ENCODE measurements at regions not wholly inside any gene's neighbourhood (a gene's known extent, or its start where the extent isn't known, plus 50 kb on each side); places are given as distances from the start of the nearest gene placed in this dataset.

- TF ChIP-seq ISL1 (CRISPR knock-in tag; IDR thresholded peaks at IDR 0.05) (no peak), CREB5 (CRISPR knock-in tag; IDR thresholded peaks at IDR 0.05; ENCODE audit: low read depth) (no peak), CSDC2 (CRISPR knock-in tag; IDR thresholded peaks at IDR 0.05) (no peak), PATZ1 (CRISPR knock-in tag; IDR thresholded peaks at IDR 0.05; ENCODE audit: borderline replicate concordance) (no peak), SNAI2 (CRISPR knock-in tag; IDR thresholded peaks at IDR 0.05) (no peak), ZC3H10 (CRISPR knock-in tag; IDR thresholded peaks at IDR 0.05) (no peak)
Observed at GRCh38 chr9:26157411-26157810, 479.2 kb upstream of the TUSC1 start (continued).

GRCh38 chr9:26152350-26152749, 474.1 kb upstream of the TUSC1 start:
- ATAC-seq: no peak
- TF ChIP-seq GLIS3 (CRISPR knock-in tag; IDR thresholded peaks at IDR 0.05): no peak
- no peak for TF ChIP-seq ARNTL (CRISPR knock-in tag; IDR thresholded peaks at IDR 0.05; ENCODE audit: borderline replicate concordance, low read depth)
- no peak for TF ChIP-seq CSDC2 (CRISPR knock-in tag; IDR thresholded peaks at IDR 0.05)
- no peak for TF ChIP-seq PATZ1 (CRISPR knock-in tag; IDR thresholded peaks at IDR 0.05; ENCODE audit: borderline replicate concordance)
- TF ChIP-seq POU6F1 (CRISPR knock-in tag; IDR thresholded peaks at IDR 0.05; ENCODE audit: borderline replicate concordance, low read depth): no peak
- no peak for TF ChIP-seq CSRNP3 (CRISPR knock-in tag; IDR thresholded peaks at IDR 0.05)
- TF ChIP-seq ZNF565 (CRISPR knock-in tag; conservative IDR thresholded peaks at IDR 0.05; ENCODE audit: low read depth): no peak
- no peak for TF ChIP-seq SNAI2 (CRISPR knock-in tag; IDR thresholded peaks at IDR 0.05)
- TF ChIP-seq CREB5 (CRISPR knock-in tag; IDR thresholded peaks at IDR 0.05; ENCODE audit: low read depth): no peak
- TF ChIP-seq ISL1 (CRISPR knock-in tag; IDR thresholded peaks at IDR 0.05): no peak
- no peak for TF ChIP-seq TOX (CRISPR knock-in tag; IDR thresholded peaks at IDR 0.05; ENCODE audit: borderline replicate concordance)
- no peak for TF ChIP-seq TCF4 (CRISPR knock-in tag; IDR thresholded peaks at IDR 0.05; ENCODE audit: borderline replicate concordance)
- TF ChIP-seq ZC3H10 (CRISPR knock-in tag; IDR thresholded peaks at IDR 0.05): no peak
- TF ChIP-seq ZFP30 (CRISPR knock-in tag; IDR thresholded peaks at IDR 0.05): no peak
- no peak for TF ChIP-seq PPARA (CRISPR knock-in tag; IDR thresholded peaks at IDR 0.05; ENCODE audit: borderline replicate concordance)
- TF ChIP-seq ESRRG (CRISPR knock-in tag; IDR thresholded peaks at IDR 0.05): no peak

- ATAC-seq: no peak
- TF ChIP-seq OSR1 (CRISPR knock-in tag; IDR thresholded peaks at IDR 0.05): no peak
- no peak for TF ChIP-seq BACH2 (CRISPR knock-in tag; IDR thresholded peaks at IDR 0.05; ENCODE audit: borderline replicate concordance)
- TF ChIP-seq TSHZ2 (CRISPR knock-in tag; IDR thresholded peaks at IDR 0.05): no peak
- no peak for TF ChIP-seq RARB (CRISPR knock-in tag; IDR thresholded peaks at IDR 0.05)
- no peak for TF ChIP-seq TCF4 (CRISPR knock-in tag; IDR thresholded peaks at IDR 0.05; ENCODE audit: borderline replicate concordance)
- no peak for TF ChIP-seq CREB5 (CRISPR knock-in tag; IDR thresholded peaks at IDR 0.05; ENCODE audit: low read depth)
- TF ChIP-seq GLIS3 (CRISPR knock-in tag; IDR thresholded peaks at IDR 0.05): no peak
- no peak for TF ChIP-seq PATZ1 (CRISPR knock-in tag; IDR thresholded peaks at IDR 0.05; ENCODE audit: borderline replicate concordance)
- TF ChIP-seq ZFP3 (CRISPR knock-in tag; IDR thresholded peaks at IDR 0.05): no peak
- no peak for TF ChIP-seq PPARA (CRISPR knock-in tag; IDR thresholded peaks at IDR 0.05; ENCODE audit: borderline replicate concordance)
Observed at GRCh38 chr9:26148128-26148527, 469.9 kb upstream of the TUSC1 start.

All from SK-N-SH treated with all-trans-retinoic acid at 6 μM for 48 hours (cell line).